Thymus (tissue), 11 donors: ENCODE measurements at regions not wholly inside any gene's neighbourhood (a gene's known extent, or its start where the extent isn't known, plus 50 kb on each side); places are given as distances from the start of the nearest gene placed in this dataset.

ENCODE experiments used
- DNase-seq, 9 donors: peaks; one replicate each; pipeline ENCODE4 v3.0.0-alpha.2; 2013; ENCODE audit warnings: low spot score in 9 of 9, low read depth in 6 of 9, missing footprints in 1 of 9
- H3K27ac ChIP-seq, 2 donors: one replicate each; pipeline ENCODE4 v1.5.1; 2013; ENCODE audit warnings: control low read depth in 1 of 2, low read depth in 1 of 2, low read length in 1 of 2, mild to moderate bottlenecking in 1 of 2, moderate library complexity in 1 of 2
- H3K27me3 ChIP-seq, 2 donors: one replicate each; pipeline ENCODE4 v1.5.1; 2013; ENCODE audit warnings: low read length in 1 of 2; ENCODE audit not compliant: control insufficient read depth in 2 of 2, insufficient read depth in 1 of 2
- H3K36me3 ChIP-seq, 2 donors: one replicate each; pipeline ENCODE4 v1.5.1; 2013; ENCODE audit warnings: low read length in 1 of 2, mild to moderate bottlenecking in 1 of 2, moderate library complexity in 1 of 2; ENCODE audit not compliant: control insufficient read depth in 2 of 2, insufficient read depth in 2 of 2
- H3K4me1 ChIP-seq, 2 donors: one replicate each; pipeline ENCODE4 v1.5.1; 2013; ENCODE audit warnings: low read length in 2 of 2; ENCODE audit not compliant: control insufficient read depth in 2 of 2, insufficient read depth in 2 of 2
- H3K4me3 ChIP-seq, 2 donors: one replicate each; pipeline ENCODE4 v1.5.1; 2013; ENCODE audit warnings: low read length in 2 of 2, control low read depth in 1 of 2, mild to moderate bottlenecking in 1 of 2
- H3K9me3 ChIP-seq, 2 donors: one replicate each; pipeline ENCODE4 v1.5.1; 2013; ENCODE audit warnings: low read length in 1 of 2, mild to moderate bottlenecking in 1 of 2; ENCODE audit not compliant: control insufficient read depth in 2 of 2, insufficient read depth in 1 of 2
- WGBS: extraction: QIAGEN DNeasy Blood & Tissue Kit; methylation state at CpG from one replicate; pipeline ENCODE4 v1.1.7; 2013; 5-methylcytosine and 5-hydroxymethylcytosine counted together
- donor health status: healthy.

DNA sequence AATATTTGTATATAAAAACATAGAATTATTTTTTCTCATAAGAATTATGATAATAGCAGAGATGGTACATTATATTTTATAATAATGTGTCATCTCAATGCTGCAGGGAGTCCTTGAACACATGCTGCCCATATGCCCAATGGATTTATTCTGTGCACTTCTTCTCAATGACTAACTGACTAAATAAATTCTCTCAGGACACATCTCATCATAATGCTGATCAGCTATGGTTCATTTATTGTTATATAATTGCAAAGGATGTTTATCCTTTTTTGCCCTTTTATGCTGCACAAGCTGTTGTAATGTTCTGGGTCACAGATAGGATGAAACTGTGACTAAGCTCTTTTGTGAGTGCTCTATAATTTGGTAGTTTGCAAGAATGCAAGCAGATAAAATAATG is 1273.3 kb upstream of the ATXN8OS start:
- DNase-seq: no peak
- Histone ChIP-seq H3K27me3 (no peaks in the 10 kb centered on the region), H3K27ac (no peak overlapping the region), H3K9me3 (peaks cover 0 to 3% of the 10 kb centered on the region in 2 donors), H3K4me3 (no peak overlapping the region), H3K36me3 (no peaks in the 10 kb centered on the region), H3K4me1 (no peaks in the 10 kb centered on the region)

DNA sequence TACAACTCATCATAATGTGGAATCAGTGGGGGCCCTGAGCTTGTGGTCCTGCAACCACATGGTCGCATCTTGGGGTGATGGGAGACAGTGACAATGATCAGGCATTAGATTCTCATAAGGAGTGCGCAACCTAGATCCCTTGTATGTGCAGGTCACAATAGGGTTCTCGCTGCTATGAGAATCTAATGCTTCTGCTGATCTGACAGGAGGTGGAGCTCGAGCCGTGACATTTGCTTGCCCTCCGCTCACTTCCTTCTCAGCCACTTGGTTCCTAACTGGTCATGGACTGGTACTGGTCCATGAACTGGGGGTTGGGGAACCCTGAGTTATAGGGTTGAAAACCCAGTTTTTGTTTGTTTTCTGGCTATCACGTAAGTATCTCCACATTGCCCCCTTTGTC is 1290.9 kb upstream of the ATXN8OS start:
- Histone ChIP-seq H3K4me3 (no peak overlapping the region), H3K36me3 (no peaks in the 10 kb centered on the region)
- 95% methylated on average over 7 of the region's 7 CpGs for WGBS

DNA sequence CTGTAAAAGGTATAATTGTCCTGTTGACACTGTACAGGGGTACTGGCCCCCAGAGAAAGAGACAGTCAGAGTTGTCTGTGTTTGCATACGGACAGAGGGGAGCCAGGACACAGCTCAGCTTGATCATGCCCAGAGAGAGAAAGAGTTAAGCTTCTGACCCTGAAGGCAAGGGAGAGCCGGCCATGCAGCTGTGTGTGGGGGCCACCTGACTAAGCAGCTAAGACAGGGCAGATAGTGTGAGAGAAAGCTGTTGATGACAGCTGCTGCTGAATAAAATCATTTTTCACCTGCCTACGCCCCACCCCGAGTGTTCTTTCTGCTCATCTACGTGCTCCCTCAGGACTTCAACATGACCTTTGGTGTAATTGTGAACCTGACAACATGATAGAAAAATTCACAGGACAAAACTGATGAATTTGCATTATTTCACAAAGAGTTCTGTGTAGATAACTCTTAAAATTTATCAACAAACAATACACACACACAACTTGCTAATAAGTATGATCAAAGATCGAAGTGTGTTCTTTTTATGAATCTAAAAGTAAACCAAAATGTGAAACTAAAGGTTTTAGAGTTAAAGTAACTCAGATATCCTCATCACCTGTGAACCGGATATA is 1294.3 kb upstream of the ATXN8OS start:
- H3K4me3 ChIP-seq: no peak overlapping the region
- H3K4me1 ChIP-seq: no peaks in the 10 kb centered on the region
- H3K27me3 ChIP-seq: no peaks in the 10 kb centered on the region
- no peak for DNase-seq
- 89% methylated on average over 7 of the region's 7 CpGs for WGBS
- H3K9me3 ChIP-seq: no peaks in the 10 kb centered on the region
- H3K36me3 ChIP-seq: no peaks in the 10 kb centered on the region
- no peak overlapping the region for H3K27ac ChIP-seq

More for the DNA sequence above, 1290.9 kb upstream of the ATXN8OS start:
- Histone ChIP-seq H3K27ac (no peak overlapping the region), H3K4me1 (no peaks in the 10 kb centered on the region), H3K27me3 (no peaks in the 10 kb centered on the region), H3K9me3 (no peaks in the 10 kb centered on the region)
- DNase-seq: no peak

DNA sequence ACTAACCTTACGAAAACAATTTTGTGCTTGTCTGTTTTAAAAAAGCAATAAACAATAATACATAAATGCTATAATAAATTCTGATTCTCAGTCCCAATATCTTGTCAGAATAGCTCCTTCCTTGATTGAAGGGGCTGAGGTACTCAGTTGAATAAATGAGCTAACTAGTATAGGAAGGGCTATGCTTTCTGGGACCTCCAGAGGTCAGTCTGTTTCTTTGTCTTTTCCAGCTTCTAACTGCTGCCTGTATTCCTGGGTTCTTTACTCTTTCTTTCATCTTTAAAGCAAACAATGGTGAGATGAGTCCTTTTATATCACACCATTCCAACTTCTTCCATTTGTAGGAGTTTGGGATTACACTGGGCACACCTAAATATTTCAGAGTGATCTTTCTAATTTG is 1297.0 kb upstream of the ATXN8OS start:
- DNase-seq: no peak
- Histone ChIP-seq H3K36me3 (no peaks in the 10 kb centered on the region), H3K27me3 (no peaks in the 10 kb centered on the region), H3K4me1 (no peaks in the 10 kb centered on the region), H3K9me3 (no peaks in the 10 kb centered on the region), H3K27ac (no peak overlapping the region), H3K4me3 (no peak overlapping the region)
- WGBS: 0% methylated on average over 1 of the region's 1 CpG

DNA sequence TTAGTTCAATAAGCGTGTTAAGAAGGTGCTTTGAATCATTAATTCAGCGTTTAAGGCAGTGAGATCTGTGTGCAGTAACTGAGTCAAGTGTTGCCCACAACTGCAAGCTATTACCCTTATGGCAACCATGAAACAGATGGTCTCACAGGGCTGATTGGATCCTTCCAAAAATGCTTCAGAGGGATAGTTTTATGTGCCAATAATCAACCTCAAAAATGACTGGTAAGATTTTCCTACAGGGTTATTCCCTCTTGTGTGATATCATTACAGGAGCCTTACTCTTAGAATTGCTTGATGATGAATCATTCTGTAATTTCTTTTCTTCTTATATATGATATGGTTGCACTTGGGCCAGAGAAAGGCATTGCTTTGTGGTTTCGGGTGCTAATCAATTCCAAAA is 1299.2 kb upstream of the ATXN8OS start:
- Histone ChIP-seq H3K9me3 (no peaks in the 10 kb centered on the region), H3K4me1 (no peaks in the 10 kb centered on the region), H3K36me3 (no peaks in the 10 kb centered on the region), H3K4me3 (no peak overlapping the region), H3K27me3 (no peaks in the 10 kb centered on the region), H3K27ac (no peak overlapping the region)
- DNase-seq: no peak
- WGBS: 91% methylated on average over 3 of the region's 3 CpGs

- Histone ChIP-seq H3K27ac (no peak overlapping the region), H3K4me1 (no peaks in the 10 kb centered on the region), H3K36me3 (no peaks in the 10 kb centered on the region), H3K9me3 (no peaks in the 10 kb centered on the region), H3K4me3 (no peak overlapping the region), H3K27me3 (no peaks in the 10 kb centered on the region)
- WGBS: 77% methylated on average over 2 of the region's 2 CpGs
- no peak for DNase-seq
Measured at GRCh38 chr13:68806125-68806524, 1301.5 kb upstream of the ATXN8OS start.

GRCh38 chr13:68784275-68784674 is 1323.4 kb upstream of the ATXN8OS start:
- no peak overlapping the region for H3K4me3 ChIP-seq
- DNase-seq: no peak

GRCh38 chr13:68759617-68760016 is 1348.0 kb upstream of the ATXN8OS start:
- no peaks in the 10 kb centered on the region for H3K27me3 ChIP-seq
- no peak overlapping the region for H3K4me3 ChIP-seq
- no peaks in the 10 kb centered on the region for H3K9me3 ChIP-seq
- WGBS: 88% methylated on average over 2 of the region's 2 CpGs
- no peaks in the 10 kb centered on the region for H3K4me1 ChIP-seq
- H3K27ac ChIP-seq: no peak overlapping the region
- DNase-seq: no peak
- H3K36me3 ChIP-seq: no peaks in the 10 kb centered on the region

More at GRCh38 chr13:68784275-68784674, 1323.4 kb upstream of the ATXN8OS start:
- H3K4me1 ChIP-seq: no peaks in the 10 kb centered on the region
- H3K9me3 ChIP-seq: peaks cover 0 to 2% of the 10 kb centered on the region in 2 donors
- no peak overlapping the region for H3K27ac ChIP-seq
- H3K36me3 ChIP-seq: no peaks in the 10 kb centered on the region
- H3K27me3 ChIP-seq: no peaks in the 10 kb centered on the region

DNA sequence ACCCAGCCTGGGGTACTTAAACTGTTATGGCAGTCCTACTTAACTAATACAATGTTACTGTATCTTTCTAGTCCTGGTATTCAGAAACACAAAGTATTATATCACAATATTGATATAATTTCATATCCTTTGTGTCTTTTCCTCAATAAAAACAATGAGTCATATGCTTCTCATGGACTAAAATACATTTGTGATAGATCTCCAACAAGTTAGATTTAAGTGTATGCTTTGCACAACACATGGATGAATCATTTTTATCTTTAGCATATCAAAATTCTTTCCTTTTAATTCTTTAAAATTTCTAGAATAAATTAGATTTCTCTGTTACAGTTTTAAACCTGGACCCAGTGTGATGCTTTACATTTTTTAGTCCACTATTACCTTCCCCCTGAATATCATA is 1357.8 kb upstream of the ATXN8OS start:
- Histone ChIP-seq H3K36me3 (no peaks in the 10 kb centered on the region), H3K9me3 (no peaks in the 10 kb centered on the region), H3K4me1 (no peaks in the 10 kb centered on the region), H3K27ac (no peak overlapping the region), H3K4me3 (no peak overlapping the region), H3K27me3 (no peaks in the 10 kb centered on the region)
- no peak for DNase-seq

GRCh38 chr13:68748038-68748437 is 1359.6 kb upstream of the ATXN8OS start:
- no peaks in the 10 kb centered on the region for H3K9me3 ChIP-seq
- H3K27ac ChIP-seq: no peak overlapping the region
- no peaks in the 10 kb centered on the region for H3K36me3 ChIP-seq
- H3K4me1 ChIP-seq: no peaks in the 10 kb centered on the region
- 90% methylated on average over 5 of the region's 5 CpGs for WGBS
- no peaks in the 10 kb centered on the region for H3K27me3 ChIP-seq
- H3K4me3 ChIP-seq: no peak overlapping the region
- no peak for DNase-seq
